Epithelial cell of proximal tubule (primary cell): ENCODE measurements at regions not wholly inside any gene's neighbourhood (a gene's known extent, or its start where the extent isn't known, plus 50 kb on each side); places are given as distances from the start of the nearest gene placed in this dataset.

Source experiments
- DNase-seq: peaks from one replicate; pipeline ENCODE4 v3.0.0-alpha.2; 2011; ENCODE audit warnings: low read depth
- H3K4me3 ChIP-seq: 2 replicates; pipeline ENCODE4 v1.5.1; 2011; ENCODE audit warnings: low read depth, mild to moderate bottlenecking, low read length
- TF ChIP-seq, protein P1 (sequence below): conservative IDR thresholded peaks from 2 replicates; pipeline ENCODE4 v1.5.1; 2012; ENCODE audit warnings: low read depth, mild to moderate bottlenecking, low read length

DNA sequence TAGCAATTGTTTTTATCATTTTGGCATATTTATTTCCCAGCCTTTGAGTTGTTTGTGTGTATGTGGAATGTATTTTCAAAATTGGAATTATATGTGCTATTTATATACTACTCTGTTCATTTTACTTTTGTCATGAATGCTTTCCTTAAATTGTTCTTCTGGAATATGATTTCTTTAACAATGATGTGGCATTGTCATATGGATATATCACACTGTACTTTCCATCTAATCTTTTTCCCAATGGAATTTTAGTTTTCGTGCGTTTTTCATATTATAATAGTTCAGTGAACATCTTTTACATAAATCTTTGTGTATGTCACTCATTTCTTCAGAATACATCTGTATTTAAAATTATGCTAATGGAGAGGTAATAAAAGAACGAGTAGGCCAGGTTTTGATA is 980.1 kb upstream of the WWC1 start:
- DNase-seq: no peak
- no peak overlapping the region for H3K4me3 ChIP-seq
- TF ChIP-seq, protein P1, sequence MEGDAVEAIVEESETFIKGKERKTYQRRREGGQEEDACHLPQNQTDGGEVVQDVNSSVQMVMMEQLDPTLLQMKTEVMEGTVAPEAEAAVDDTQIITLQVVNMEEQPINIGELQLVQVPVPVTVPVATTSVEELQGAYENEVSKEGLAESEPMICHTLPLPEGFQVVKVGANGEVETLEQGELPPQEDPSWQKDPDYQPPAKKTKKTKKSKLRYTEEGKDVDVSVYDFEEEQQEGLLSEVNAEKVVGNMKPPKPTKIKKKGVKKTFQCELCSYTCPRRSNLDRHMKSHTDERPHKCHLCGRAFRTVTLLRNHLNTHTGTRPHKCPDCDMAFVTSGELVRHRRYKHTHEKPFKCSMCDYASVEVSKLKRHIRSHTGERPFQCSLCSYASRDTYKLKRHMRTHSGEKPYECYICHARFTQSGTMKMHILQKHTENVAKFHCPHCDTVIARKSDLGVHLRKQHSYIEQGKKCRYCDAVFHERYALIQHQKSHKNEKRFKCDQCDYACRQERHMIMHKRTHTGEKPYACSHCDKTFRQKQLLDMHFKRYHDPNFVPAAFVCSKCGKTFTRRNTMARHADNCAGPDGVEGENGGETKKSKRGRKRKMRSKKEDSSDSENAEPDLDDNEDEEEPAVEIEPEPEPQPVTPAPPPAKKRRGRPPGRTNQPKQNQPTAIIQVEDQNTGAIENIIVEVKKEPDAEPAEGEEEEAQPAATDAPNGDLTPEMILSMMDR: no peak

DNA sequence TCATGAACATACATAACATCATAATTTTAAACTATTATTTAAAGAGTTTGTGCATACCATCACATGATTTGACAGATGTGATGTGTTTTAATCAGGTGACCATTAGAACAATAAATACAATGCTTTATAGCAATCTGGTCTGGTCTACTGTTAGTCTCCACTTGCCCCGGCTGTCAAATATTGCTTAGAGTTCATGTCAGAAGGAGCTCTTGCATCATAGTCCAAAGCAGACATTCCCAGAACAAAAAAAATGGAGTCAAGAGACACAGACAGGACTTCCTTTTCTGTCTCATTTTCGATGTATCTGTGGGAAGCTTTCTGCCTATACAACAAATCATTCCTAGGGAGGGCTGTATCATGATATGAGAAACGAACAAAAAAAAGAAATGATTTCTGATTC is 979.2 kb upstream of the WWC1 start:
- DNase-seq: no peak
- no peak overlapping the region for H3K4me3 ChIP-seq
- TF ChIP-seq, protein P1: no peak

DNA sequence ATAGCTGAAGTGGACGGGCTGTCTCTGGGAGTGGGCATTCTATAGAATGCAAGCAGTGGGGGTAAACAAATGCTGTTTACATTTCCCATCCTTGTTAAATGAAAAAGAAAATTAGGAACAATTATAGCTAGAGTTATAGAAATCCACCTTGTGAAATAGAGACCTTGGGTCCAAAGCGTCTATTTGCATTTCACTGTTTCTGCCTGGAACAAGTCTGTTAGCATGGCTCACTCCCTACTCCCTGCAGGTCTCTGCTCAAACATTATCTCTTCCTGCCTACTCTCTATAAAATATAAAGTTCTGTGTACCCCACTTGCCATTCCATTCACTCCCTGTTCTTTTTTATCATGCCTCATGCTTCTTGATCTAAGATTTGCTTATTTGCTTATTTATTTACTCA is 975.7 kb upstream of the WWC1 start:
- TF ChIP-seq, protein P1: no peak
- no peak for DNase-seq
- no peak overlapping the region for H3K4me3 ChIP-seq

DNA sequence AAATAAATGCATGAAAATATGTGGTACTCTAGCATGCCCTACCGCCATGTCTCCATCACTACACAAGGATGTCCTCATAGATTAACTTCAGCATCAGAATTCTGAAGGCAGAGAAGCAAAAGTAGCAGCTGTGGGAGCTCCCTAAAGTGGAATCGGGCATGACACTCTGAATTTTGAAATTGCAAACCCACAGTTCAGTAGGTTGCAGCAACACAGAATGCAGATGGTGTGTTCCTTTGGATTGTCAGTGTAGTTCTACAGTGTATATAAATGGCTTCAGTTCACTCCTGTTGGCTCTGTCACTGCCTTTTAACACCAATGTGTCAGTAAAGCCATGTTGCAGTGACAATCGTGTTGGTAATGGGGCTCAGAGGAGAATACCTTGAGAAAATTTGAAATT is 973.6 kb upstream of the WWC1 start:
- DNase-seq: no peak
- no peak overlapping the region for H3K4me3 ChIP-seq
- TF ChIP-seq, protein P1: no peak

DNA sequence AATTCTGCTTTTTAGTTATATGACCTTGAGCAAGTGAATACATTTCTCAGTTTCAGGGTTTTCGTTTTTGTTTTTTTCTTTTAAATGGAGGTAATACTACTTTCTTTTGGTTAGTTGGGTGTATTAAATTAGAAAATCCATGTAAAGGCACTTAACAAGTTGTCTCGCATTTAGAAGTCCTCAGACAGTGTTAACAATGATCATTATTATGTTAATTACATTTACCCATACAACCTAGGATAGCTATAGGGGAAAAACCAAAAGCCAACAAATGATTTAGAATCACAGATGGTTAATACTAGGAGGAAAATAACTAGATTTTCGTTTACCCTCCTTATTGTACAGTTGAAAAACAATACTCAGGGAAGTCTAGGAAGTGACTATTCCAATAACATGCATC is 972.2 kb upstream of the WWC1 start:
- H3K4me3 ChIP-seq: no peak overlapping the region
- TF ChIP-seq, protein P1: no peak
- no peak for DNase-seq

DNA sequence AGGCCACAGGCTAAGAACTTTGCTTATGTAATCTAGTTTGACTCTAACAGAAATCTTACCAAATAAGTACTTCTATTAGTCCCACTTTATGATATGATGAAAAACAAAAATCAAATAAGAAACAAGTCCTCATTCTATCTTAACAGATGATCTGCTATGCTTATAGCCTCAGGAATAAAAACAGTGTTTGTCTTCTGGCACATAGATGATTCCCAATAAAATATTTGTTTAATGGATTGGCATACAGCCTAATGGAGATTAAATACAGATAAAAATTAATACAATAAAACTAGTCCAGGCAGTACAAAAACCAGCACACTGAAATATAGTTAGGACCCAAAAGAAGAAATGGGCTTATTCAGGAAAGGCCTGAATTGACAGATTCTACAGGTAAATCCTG is 971.4 kb upstream of the WWC1 start:
- TF ChIP-seq, protein P1: no peak

DNA sequence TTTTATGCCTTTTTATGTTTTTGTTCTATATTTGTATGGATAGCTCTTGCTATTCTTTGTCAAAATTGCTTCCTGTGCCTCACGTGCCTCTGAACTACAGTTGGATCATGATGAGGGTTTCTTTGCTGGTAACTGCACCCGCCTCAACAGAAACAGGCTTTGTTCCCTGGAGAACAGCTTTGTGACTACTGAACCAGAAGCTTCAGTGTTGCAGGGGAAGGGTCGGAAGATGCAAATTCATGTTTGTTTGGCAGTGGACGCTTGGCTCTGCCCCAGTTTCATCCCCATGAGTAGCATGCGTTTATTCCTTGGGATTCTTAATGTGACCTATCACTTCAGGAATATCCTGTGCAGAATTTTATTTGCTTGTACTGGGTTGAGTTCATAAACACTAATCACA is 959.1 kb upstream of the WWC1 start:
- TF ChIP-seq, protein P1: no peak
- no peak overlapping the region for H3K4me3 ChIP-seq
- DNase-seq: no peak

More for the DNA sequence above, 971.4 kb upstream of the WWC1 start:
- no peak for DNase-seq
- H3K4me3 ChIP-seq: no peak overlapping the region
